ENCODE measurements at regions not wholly inside any gene's neighbourhood (a gene's known extent, or its start where the extent isn't known, plus 50 kb on each side); places are given as distances from the start of the nearest gene placed in this dataset.

GRCh38 chr10:44468965-44469364, 84.1 kb upstream of the CXCL12 start:
- TF ChIP-seq NFIC (IDR thresholded peaks at IDR 0.05) (no peak), EP300 (IDR thresholded peaks at IDR 0.05; ENCODE audit: borderline replicate concordance) (no peak), TEAD4 (IDR thresholded peaks at IDR 0.05) (no peak), YY1 (IDR thresholded peaks at IDR 0.05; ENCODE audit: low read depth) (no peak), REST (IDR thresholded peaks at IDR 0.05; ENCODE audit: low read depth) (no peak), EGR1 (IDR thresholded peaks at IDR 0.05) (no peak), TAF1 (IDR thresholded peaks at IDR 0.05; ENCODE audit: low read depth) (no peak), MAX (IDR thresholded peaks at IDR 0.05) (no peak), ZBTB7A (IDR thresholded peaks at IDR 0.05; ENCODE audit: low read depth) (no peak), RAD21 (IDR thresholded peaks at IDR 0.05; ENCODE audit: low read depth) (no peak), TCF12 (IDR thresholded peaks at IDR 0.05; ENCODE audit: low read depth) (no peak), CREB1 (IDR thresholded peaks at IDR 0.05; ENCODE audit: low read depth) (no peak), FOXM1 (IDR thresholded peaks at IDR 0.05; ENCODE audit: borderline replicate concordance, low read depth) (no peak), USF1 (IDR thresholded peaks at IDR 0.05) (no peak), CEBPB (IDR thresholded peaks at IDR 0.05) (no peak)

GRCh38 chr10:44470784-44471183, 85.9 kb upstream of the CXCL12 start:
- TF ChIP-seq USF1 (IDR thresholded peaks at IDR 0.05): no peak
- TF ChIP-seq CEBPB (IDR thresholded peaks at IDR 0.05): no peak
- no peak for TF ChIP-seq RAD21 (IDR thresholded peaks at IDR 0.05; ENCODE audit: low read depth)
- no peak for TF ChIP-seq EGR1 (IDR thresholded peaks at IDR 0.05)
- no peak for TF ChIP-seq TCF12 (IDR thresholded peaks at IDR 0.05; ENCODE audit: low read depth)

GRCh38 chr10:44471410-44471809, 86.5 kb upstream of the CXCL12 start:
- TF ChIP-seq TEAD4 (IDR thresholded peaks at IDR 0.05) (no peak), TCF12 (IDR thresholded peaks at IDR 0.05; ENCODE audit: low read depth) (no peak), REST (IDR thresholded peaks at IDR 0.05; ENCODE audit: low read depth) (no peak), MAX (IDR thresholded peaks at IDR 0.05) (no peak), FOXM1 (IDR thresholded peaks at IDR 0.05; ENCODE audit: borderline replicate concordance, low read depth) (no peak), RAD21 (IDR thresholded peaks at IDR 0.05; ENCODE audit: low read depth) (no peak), CREB1 (IDR thresholded peaks at IDR 0.05; ENCODE audit: low read depth) (no peak), USF1 (IDR thresholded peaks at IDR 0.05) (no peak), ZBTB7A (IDR thresholded peaks at IDR 0.05; ENCODE audit: low read depth) (no peak), EP300 (IDR thresholded peaks at IDR 0.05; ENCODE audit: borderline replicate concordance) (no peak), YY1 (IDR thresholded peaks at IDR 0.05; ENCODE audit: low read depth) (no peak), CEBPB (IDR thresholded peaks at IDR 0.05) (no peak), NFIC (IDR thresholded peaks at IDR 0.05) (no peak), EGR1 (IDR thresholded peaks at IDR 0.05) (no peak), TAF1 (IDR thresholded peaks at IDR 0.05; ENCODE audit: low read depth) (no peak)

GRCh38 chr10:44473146-44473545, 88.2 kb upstream of the CXCL12 start:
- TF ChIP-seq TEAD4 (IDR thresholded peaks at IDR 0.05) (no peak), EGR1 (IDR thresholded peaks at IDR 0.05) (no peak), YY1 (IDR thresholded peaks at IDR 0.05; ENCODE audit: low read depth) (no peak), NFIC (IDR thresholded peaks at IDR 0.05) (no peak), REST (IDR thresholded peaks at IDR 0.05; ENCODE audit: low read depth) (no peak), CEBPB (IDR thresholded peaks at IDR 0.05) (no peak), CREB1 (IDR thresholded peaks at IDR 0.05; ENCODE audit: low read depth) (no peak)
